HG03378 (cell line): ENCODE measurements at regions not wholly inside any gene's neighbourhood (a gene's known extent, or its start where the extent isn't known, plus 50 kb on each side); places are given as distances from the start of the nearest gene placed in this dataset.

Source experiments
- ATAC-seq: cut with Tn5 transposase; IDR thresholded peaks from one replicate; pipeline ENCODE4 v1.9.1; 2021; ENCODE audit warnings: mild to moderate bottlenecking, moderate library complexity; ENCODE audit not compliant: unreplicated experiment

GRCh38 chr2:64768491-64769005, 114.8 kb upstream of the SERTAD2 start:
- ATAC-seq: no peak

- no peak for ATAC-seq
Observed at GRCh38 chr2:64769392-64770044, 115.8 kb upstream of the SERTAD2 start.

- ATAC-seq: no peak
Observed at GRCh38 chr2:64770137-64770780, 116.5 kb upstream of the SERTAD2 start.

GRCh38 chr2:64770781-64771334, 117.1 kb upstream of the SERTAD2 start:
- no peak for ATAC-seq

- ATAC-seq: no peak
Observed at GRCh38 chr2:64771737-64772136, 118.0 kb upstream of the SERTAD2 start.

- no peak for ATAC-seq
Observed at GRCh38 chr2:64773461-64774118, 119.9 kb upstream of the SERTAD2 start.

GRCh38 chr2:64777841-64778240, 124.1 kb upstream of the SERTAD2 start:
- ATAC-seq: no peak

GRCh38 chr2:64779117-64779690, 125.5 kb upstream of the SERTAD2 start:
- no peak for ATAC-seq

GRCh38 chr2:64780041-64780440, 126.3 kb upstream of the SERTAD2 start:
- ATAC-seq: no peak

- ATAC-seq: no peak
Observed at GRCh38 chr2:64781711-64782390, 128.1 kb upstream of the SERTAD2 start.

- no peak for ATAC-seq
Observed at GRCh38 chr2:64784168-64785061, 130.7 kb upstream of the SERTAD2 start.

GRCh38 chr2:64785245-64785644, 131.5 kb upstream of the SERTAD2 start:
- no peak for ATAC-seq

- no peak for ATAC-seq
Observed at GRCh38 chr2:64786343-64787018, 132.8 kb upstream of the SERTAD2 start.

- no peak for ATAC-seq
Observed at GRCh38 chr2:64787019-64787365, 133.3 kb upstream of the SERTAD2 start.

- ATAC-seq: no peak
Observed at GRCh38 chr2:64787698-64788097, 134.0 kb upstream of the SERTAD2 start.

- no peak for ATAC-seq
Observed at GRCh38 chr2:64789466-64790320, 136.0 kb upstream of the SERTAD2 start.

GRCh38 chr2:64792300-64792699, 138.6 kb upstream of the SERTAD2 start:
- ATAC-seq: no peak

- no peak for ATAC-seq
Observed at GRCh38 chr2:64792995-64793639, 139.4 kb upstream of the SERTAD2 start.
